Vagina (tissue), 2 donors: ENCODE measurements at regions not wholly inside any gene's neighbourhood (a gene's known extent, or its start where the extent isn't known, plus 50 kb on each side); places are given as distances from the start of the nearest gene placed in this dataset.

Experiments
- CTCF ChIP-seq, 3 experiments: fragments of 450-650 bp in 2 of 3; fragments of 200-600 bp in 1 of 3; sonication (generic) in 1 of 3; IDR thresholded peaks; one replicate each; pipeline ENCODE4 v1.5.1; 2017 to 2019; ENCODE audit warnings: antibody characterized with exemption in 3 of 3, mild to moderate bottlenecking in 2 of 3, moderate library complexity in 2 of 3
- POLR2AphosphoS5 ChIP-seq, 2 donors: sonication (generic); formaldehyde crosslinking; IDR thresholded peaks; one replicate each; pipeline ENCODE4 v1.9.0; 2017; ENCODE audit warnings: antibody characterized with exemption in 2 of 2, mild to moderate bottlenecking in 2 of 2, low read depth in 1 of 2; ENCODE audit not compliant: insufficient read depth in 1 of 2

GRCh38 chr2:231655894-231656293 is 52.4 kb upstream of the PTMA start:
- TF ChIP-seq POLR2AphosphoS5 (IDR thresholded peaks at IDR 0.05; ENCODE audit: insufficient read depth in 1 of 2, low read depth in 1 of 2) (no peak), CTCF (IDR thresholded peaks at IDR 0.05) (no peak)
